HCT116 (cell line): ENCODE measurements at regions not wholly inside any gene's neighbourhood (a gene's known extent, or its start where the extent isn't known, plus 50 kb on each side); places are given as distances from the start of the nearest gene placed in this dataset.

Experiments used
- CBX3 ChIP-seq: IDR thresholded peaks from 2 replicates; pipeline ENCODE4 v1.6.1; 2012; ENCODE audit warnings: low read depth
- ELF1 ChIP-seq: IDR thresholded peaks from 2 replicates; pipeline ENCODE4 v1.6.1; 2012; ENCODE audit warnings: low read depth, borderline replicate concordance
- EZH2 ChIP-seq: fragments of 200-600 bp; sonication (generic); IDR thresholded peaks from 2 replicates; pipeline ENCODE4 v1.6.1; 2017; ENCODE audit warnings: antibody characterized with exemption, mixed run types
- EZH2phosphoT487 ChIP-seq: fragments of 200-600 bp; IDR thresholded peaks from 2 replicates; pipeline ENCODE4 v1.6.1; 2018; ENCODE audit warnings: antibody characterized with exemption, borderline replicate concordance
- JUND ChIP-seq: IDR thresholded peaks from 2 replicates; pipeline ENCODE4 v1.6.1; 2012
- POLR2A ChIP-seq: IDR thresholded peaks from 2 replicates; pipeline ENCODE4 v1.7.0; 2011; ENCODE audit warnings: borderline replicate concordance; ENCODE audit not compliant: insufficient read depth, insufficient read length; ENCODE audit errors: extremely low read depth
- POLR2AphosphoS5 ChIP-seq: IDR thresholded peaks from 2 replicates; pipeline ENCODE4 v1.6.1; 2011; ENCODE audit warnings: mild to moderate bottlenecking, low read depth, low read length, moderate library complexity
- SRF ChIP-seq: IDR thresholded peaks from 2 replicates; pipeline ENCODE4 v1.6.1; 2012; ENCODE audit warnings: low read depth
- TCF7L2 ChIP-seq: IDR thresholded peaks from 2 replicates; pipeline ENCODE4 v1.7.0; 2011; ENCODE audit warnings: borderline replicate concordance, inconsistent platforms; ENCODE audit not compliant: insufficient read depth, insufficient read length; ENCODE audit errors: extremely low read depth
- YY1 ChIP-seq: IDR thresholded peaks from 2 replicates; pipeline ENCODE4 v1.6.1; 2011; ENCODE audit warnings: low read length, low read depth, moderate library complexity, mild to moderate bottlenecking; ENCODE audit not compliant: insufficient replicate concordance; ENCODE audit errors: extremely low read depth
- ZNF274 ChIP-seq: fragments of 200-500 bp; sonication (Bioruptor generic); IDR thresholded peaks from 2 replicates; pipeline ENCODE4 v1.6.1; 2014; ENCODE audit warnings: mild to moderate bottlenecking, low read depth, low read length, inconsistent platforms
- TF ChIP-seq, protein P1 (sequence below), 3 experiments: fragments of 200-600 bp in 1 of 3; sonication (generic) in 1 of 3; IDR thresholded peaks in 2 of 3; conservative IDR thresholded peaks in 1 of 3; 2 replicates each; pipeline ENCODE4 v1.5.1; 2012 to 2017; ENCODE audit warnings: low read depth in 2 of 3, low read length in 2 of 3, antibody characterized with exemption in 1 of 3, borderline replicate concordance in 1 of 3, control low read depth in 1 of 3, mild to moderate bottlenecking in 1 of 3, mixed read lengths in 1 of 3, mixed run types in 1 of 3, moderate library complexity in 1 of 3; ENCODE audit not compliant: insufficient read depth in 1 of 3
- TF ChIP-seq, protein P2 (sequence below): IDR thresholded peaks from 2 replicates; pipeline ENCODE4 v1.6.1; 2012; ENCODE audit warnings: low read depth

DNA sequence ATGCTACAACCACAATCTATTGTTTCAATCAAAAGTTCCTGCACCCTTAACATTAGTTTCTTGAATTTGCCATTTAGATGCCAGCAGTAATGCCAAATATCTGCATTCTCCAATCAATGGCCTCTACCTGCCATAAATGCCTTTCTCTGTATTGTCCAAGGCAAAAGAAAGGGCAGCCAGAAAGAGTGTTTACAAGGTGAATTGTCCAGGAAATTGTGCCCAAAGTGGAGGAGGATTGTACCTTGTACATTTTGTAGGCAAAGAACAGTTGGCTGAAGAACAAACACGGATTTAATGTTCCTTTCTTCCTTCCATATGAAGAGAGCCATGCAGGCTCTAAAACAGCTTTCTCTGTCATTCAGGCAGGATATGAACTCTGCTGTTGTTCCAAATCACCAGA lies 181.5 kb downstream of the GUCY2F start:
- TF ChIP-seq, protein P1, sequence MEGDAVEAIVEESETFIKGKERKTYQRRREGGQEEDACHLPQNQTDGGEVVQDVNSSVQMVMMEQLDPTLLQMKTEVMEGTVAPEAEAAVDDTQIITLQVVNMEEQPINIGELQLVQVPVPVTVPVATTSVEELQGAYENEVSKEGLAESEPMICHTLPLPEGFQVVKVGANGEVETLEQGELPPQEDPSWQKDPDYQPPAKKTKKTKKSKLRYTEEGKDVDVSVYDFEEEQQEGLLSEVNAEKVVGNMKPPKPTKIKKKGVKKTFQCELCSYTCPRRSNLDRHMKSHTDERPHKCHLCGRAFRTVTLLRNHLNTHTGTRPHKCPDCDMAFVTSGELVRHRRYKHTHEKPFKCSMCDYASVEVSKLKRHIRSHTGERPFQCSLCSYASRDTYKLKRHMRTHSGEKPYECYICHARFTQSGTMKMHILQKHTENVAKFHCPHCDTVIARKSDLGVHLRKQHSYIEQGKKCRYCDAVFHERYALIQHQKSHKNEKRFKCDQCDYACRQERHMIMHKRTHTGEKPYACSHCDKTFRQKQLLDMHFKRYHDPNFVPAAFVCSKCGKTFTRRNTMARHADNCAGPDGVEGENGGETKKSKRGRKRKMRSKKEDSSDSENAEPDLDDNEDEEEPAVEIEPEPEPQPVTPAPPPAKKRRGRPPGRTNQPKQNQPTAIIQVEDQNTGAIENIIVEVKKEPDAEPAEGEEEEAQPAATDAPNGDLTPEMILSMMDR (IDR thresholded peaks at IDR 0.05 in 2 of 3, conservative IDR thresholded peaks at IDR 0.05 in 1 of 3; ENCODE audit: borderline replicate concordance in 1 of 3, insufficient read depth in 1 of 3, low read depth in 2 of 3, low read length in 2 of 3) = no peak
- TF ChIP-seq EZH2phosphoT487 = no peak
- no peak for TF ChIP-seq ELF1
- no peak for TF ChIP-seq TCF7L2
- TF ChIP-seq POLR2A = no peak
- no peak for TF ChIP-seq POLR2AphosphoS5
- TF ChIP-seq JUND = no peak
- TF ChIP-seq EZH2 = no peak
- TF ChIP-seq, protein P2, sequence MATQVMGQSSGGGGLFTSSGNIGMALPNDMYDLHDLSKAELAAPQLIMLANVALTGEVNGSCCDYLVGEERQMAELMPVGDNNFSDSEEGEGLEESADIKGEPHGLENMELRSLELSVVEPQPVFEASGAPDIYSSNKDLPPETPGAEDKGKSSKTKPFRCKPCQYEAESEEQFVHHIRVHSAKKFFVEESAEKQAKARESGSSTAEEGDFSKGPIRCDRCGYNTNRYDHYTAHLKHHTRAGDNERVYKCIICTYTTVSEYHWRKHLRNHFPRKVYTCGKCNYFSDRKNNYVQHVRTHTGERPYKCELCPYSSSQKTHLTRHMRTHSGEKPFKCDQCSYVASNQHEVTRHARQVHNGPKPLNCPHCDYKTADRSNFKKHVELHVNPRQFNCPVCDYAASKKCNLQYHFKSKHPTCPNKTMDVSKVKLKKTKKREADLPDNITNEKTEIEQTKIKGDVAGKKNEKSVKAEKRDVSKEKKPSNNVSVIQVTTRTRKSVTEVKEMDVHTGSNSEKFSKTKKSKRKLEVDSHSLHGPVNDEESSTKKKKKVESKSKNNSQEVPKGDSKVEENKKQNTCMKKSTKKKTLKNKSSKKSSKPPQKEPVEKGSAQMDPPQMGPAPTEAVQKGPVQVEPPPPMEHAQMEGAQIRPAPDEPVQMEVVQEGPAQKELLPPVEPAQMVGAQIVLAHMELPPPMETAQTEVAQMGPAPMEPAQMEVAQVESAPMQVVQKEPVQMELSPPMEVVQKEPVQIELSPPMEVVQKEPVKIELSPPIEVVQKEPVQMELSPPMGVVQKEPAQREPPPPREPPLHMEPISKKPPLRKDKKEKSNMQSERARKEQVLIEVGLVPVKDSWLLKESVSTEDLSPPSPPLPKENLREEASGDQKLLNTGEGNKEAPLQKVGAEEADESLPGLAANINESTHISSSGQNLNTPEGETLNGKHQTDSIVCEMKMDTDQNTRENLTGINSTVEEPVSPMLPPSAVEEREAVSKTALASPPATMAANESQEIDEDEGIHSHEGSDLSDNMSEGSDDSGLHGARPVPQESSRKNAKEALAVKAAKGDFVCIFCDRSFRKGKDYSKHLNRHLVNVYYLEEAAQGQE = no peak
- no peak for TF ChIP-seq YY1
- no peak for TF ChIP-seq ZNF274
- TF ChIP-seq CBX3 = no peak
- TF ChIP-seq SRF = no peak
